Medulla oblongata (tissue), 1 donor: ENCODE measurements at regions not wholly inside any gene's neighbourhood (a gene's known extent, or its start where the extent isn't known, plus 50 kb on each side); places are given as distances from the start of the nearest gene placed in this dataset.

Source experiments
- DNase-seq: peaks from one replicate; pipeline ENCODE4 v3.0.0-alpha.2; 2015; ENCODE audit errors: extremely low spot score

DNA sequence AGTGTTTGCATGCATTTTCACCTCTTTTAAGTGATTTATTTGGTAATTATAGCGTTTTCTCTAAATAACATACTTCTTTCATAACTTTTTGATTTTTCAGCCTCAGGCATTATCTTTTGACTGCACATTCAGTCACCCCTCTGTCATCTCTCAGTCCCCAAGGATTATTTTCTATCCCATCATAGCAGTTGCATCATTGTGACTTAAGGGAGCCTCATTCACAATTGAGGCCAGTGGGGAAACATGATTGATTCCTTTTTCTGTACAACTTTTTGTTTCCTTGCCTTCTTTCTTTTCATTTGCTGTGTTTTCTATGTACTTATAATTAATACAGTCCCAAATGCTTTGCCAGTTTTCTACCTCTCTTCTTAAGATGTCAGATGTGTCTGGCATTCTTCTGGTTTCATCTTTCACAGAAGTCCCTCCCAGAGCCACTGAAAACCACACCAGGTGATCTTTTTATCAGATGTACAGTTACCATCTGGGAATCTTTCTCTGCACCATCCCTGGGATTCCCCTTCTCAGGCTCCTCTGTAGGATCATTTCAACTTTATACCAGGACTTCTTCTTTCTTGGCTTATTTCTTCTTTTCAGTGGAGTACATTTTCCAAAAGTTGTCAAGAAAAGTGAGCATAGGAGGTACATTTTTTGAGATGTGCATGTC is 151.4 kb downstream of the RAP2B start:
- DNase-seq: no peak

DNA sequence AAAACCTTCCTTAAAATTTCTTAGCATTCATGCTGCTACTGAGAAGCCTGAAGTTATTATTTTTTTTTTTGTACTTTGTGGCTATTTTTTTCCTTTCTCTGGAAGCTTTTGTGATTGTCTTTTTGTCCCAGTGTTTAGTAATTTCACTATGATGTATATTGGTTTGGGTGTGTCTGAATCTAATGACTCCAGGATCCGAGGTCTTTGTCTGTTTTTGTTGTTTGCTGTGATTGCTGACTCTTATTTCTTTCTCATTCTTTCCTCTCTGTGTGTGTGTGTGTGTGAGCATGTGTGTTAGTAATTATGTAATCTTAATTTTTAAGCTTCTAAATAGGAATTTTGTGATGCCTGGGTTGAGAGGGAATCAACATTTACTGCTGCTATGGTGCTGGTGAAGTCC is 152.0 kb downstream of the RAP2B start:
- DNase-seq: no peak

DNA sequence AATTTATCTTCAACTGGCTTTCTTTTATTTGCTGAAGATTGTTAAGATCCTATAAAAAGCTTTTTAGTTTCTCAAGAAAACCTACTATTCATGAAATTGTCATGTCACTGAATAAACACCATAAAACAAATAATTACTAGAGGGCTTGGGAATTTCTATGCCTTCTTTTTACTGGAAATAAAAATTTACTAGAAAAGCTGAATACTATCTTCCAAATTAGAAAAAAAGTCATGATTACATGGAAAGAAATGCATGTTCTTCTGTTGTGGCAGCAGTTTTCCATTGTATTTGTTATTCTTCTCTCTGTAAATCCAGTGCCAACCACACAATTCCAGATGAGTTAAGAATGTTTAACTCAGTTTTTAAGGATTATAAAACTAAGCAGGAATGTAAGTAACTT is 153.8 kb downstream of the RAP2B start:
- DNase-seq: no peak

DNA sequence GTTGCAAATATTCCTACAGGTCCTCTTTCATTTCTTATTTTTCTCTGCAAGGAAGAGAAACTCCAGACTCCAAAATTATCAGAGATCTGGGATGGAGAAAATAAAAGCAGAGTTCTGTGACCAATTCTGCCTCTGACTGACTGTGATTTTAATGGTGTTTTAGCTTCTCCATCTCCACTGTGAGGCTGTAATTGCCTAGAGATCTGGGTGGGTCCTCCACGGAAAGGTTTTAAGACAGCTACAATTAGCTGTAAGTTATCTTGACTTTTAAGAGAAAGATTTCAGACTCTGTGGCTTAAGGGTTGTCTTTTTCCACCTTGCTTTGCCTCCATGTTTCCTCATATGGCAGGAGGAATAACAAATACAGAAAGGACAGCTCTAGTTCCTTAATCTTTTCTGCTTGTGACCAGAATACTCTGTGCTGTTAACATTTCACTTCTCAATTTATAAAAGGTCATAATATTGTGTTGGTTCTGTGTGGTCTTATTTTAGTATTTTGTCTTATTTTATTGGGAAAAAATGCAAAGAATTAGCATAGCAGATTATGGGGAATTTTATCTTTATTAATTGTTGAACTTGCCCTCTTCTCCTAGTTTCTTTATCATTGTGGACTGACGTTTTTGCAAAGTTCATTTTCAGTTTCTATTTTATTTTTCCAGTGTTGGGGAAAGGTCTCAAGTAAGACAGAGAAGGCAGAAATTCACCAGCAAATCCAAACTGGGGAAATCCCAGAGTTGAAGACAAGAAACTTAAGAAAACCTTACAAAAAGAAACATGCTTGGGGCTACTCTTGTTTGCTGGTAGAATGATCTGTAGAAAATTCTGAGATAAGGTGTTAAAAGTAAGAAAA is 157.9 kb downstream of the RAP2B start:
- peak; percentile 32 for DNase-seq

DNA sequence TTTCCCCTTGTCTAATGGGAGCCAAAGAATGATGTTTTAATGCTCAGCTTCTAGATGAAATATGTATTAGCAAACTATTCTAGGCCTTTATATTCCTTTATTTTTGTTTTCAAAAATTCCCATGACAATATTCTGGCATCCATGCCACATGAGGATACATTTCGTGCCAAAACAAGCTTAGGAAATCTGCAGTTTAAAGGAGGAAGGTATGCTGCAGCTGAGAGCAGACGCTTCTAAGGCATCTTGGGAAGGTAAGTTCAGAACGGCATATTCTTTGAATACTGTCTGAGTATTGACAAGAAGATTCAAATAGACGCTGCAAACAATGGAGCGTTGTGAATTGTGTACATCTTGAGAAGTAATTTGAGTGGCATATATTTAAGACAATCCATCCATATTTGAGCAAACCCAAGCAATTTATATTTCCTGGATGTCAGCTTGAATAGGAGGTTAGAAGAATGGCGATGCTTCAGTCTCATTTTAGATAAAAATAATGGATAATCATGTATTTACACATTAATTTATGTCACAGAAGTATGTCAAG is 158.6 kb downstream of the RAP2B start:
- no peak for DNase-seq

DNA sequence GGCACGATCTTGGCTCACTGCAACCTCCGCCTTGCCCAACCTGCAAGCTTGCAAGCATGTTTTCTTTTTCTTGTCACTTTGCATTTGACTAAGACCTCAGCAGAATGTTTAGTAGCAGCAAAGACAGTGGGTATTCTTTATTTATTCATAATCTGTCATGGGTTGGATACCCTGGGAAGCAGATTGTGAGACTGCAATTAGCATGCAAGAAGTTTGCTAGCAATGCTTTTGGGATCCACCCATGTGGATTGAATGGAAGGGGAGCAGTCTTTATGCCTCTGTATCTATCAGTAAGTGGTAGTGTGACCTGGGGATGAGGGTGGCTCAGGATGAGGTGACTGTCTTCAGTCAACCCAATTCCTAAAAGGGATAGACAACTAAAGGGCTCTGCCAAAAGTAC is 166.7 kb downstream of the RAP2B start:
- DNase-seq: no peak

DNA sequence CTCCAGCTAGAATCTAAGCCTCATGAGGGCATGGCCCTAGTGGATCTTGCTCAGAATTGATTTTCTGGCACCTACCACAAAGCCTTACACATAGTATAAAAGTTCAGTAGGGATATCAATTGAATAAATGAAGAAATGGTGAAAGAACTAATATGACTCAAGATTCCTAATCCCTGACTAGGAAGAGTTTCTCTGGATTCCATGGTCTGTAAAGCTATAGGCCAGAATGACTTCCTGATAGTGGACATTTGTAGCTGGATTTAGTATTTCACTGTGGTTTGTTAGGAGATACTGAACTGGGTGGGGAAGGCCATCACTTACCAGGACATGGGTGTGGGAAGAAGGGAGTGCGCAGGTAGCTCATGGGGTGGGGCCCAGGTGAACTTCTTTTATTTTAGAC is 168.9 kb downstream of the RAP2B start:
- DNase-seq: no peak

DNA sequence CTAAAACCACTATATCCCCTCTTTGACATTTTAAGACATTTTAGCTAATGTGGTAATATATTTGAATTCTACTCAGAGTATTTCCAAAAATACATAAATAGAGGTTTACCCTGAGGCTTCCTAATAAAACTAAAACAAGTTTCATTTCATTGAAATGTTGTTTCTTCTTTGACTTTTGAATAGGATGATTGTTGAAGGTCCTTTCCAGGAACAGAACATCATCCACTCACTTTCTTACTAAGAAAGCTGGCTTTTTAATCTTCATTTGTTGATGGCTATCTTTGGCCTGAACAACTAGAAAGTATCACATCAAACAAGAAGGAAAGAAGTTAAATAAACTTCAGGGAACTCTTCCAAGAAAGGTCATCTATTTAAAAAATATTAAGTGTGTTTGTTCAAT is 169.7 kb downstream of the RAP2B start:
- no peak for DNase-seq

DNA sequence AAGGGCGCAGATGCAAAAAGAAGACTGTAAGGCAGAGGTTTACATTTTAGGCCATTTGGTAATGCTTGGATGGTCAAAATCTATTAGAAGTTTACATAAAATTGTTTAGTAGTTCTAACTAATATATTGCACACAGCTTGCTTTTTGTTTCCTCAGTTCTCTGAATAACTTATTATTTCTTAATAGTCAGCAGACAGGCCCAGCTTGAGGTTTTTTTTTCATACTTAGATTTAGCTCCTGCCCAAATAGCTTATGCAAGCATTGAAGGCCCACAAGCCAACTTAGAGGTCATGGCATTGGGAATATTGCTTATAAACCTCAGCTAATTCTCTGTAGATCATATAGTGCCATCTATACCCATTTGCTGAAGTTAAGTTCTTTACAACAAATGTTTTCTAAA is 172.5 kb downstream of the RAP2B start:
- DNase-seq: no peak

DNA sequence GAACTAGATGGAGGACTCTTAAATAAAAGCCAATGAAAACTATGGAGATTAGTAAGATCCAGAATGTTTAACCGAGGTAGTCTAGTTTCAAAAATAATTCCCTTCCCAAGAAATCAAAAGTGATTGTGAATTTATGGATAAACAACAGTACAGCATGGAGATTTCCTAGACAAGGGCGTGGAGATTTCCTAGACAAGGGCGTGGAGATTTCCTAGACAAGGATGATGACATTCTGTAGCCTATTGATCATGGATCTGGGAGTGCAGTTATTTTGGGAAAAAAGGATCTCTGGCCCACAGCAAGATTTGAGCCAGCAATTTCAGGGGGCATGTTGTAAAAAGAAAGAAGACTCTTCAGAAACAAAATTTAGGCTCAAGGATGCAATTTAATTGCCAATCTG is 175.3 kb downstream of the RAP2B start:
- DNase-seq: no peak

DNA sequence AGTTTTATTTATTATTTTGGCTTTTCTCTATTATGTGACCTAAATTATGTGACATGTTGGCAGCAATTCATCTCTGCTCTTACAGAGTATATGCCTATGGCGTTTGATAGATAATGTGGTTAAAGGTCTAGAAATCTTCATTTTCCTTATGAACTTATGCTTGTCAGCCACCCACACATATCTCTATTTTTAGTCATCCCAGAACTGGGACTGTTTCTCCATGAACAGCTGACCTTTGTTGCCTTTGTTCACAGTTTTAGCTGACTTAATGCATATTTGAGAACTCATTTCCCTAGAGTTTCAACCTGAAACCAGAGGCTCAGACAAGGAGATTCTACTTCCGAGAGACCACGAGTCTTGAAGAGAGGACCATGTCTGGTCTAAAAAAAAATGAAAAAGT is 176.5 kb downstream of the RAP2B start:
- DNase-seq: no peak

DNA sequence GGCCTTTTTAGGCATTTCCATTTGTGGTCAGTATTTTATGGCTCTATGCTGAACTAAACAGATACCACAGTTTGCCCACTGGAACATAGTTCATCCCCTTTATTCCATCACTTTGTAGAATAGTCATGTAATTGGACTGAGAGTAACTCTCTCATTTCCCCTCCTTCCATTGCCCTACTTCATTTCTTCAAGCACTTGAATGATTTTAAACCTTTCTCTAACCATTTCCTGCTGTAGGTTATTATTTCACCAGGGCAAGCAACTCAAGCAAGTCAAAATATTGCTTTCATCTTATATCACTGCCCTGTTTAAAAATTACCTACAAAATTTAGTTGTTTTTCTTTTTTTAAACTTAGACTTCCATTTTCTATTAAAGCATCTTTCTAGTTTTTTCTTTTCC is 177.0 kb downstream of the RAP2B start:
- DNase-seq: no peak

DNA sequence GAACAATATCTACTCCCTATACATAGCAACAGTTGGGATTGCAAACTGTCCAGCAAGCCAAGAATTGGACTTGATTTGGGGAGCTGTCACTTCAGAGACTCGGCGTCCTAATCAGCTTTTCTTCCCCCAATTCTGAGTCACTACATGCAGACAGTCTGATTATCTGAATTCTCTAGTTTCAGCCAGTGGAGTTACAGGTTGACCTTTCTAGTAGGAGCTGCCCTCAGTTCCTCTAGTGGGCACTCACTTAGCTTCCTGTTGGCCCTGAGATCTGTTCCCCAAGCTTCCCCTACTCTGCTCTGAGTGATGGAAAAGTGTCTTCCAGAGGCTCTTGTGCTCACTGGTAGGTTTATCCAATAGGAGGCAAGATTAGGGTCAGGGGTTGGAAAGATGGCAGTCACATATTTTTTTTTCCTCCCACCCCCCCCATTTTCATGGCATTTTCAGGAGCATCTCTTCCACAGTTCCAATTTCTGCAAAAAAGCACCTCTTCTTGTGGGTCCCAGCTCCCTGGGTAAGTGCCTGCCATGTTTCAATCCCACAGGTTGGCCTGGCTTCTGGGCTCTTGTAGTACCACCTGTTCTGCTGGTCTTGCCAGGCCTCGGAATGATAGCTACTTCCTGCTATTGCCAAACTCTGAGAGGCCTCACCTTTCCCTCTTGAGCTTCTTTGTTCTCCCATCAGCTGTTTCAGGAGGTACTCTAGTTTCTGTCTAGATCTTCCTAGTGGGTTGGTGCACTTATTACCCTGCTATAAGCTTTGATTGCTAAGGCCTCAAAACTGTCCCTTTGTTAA is 182.2 kb downstream of the RAP2B start:
- no peak for DNase-seq

DNA sequence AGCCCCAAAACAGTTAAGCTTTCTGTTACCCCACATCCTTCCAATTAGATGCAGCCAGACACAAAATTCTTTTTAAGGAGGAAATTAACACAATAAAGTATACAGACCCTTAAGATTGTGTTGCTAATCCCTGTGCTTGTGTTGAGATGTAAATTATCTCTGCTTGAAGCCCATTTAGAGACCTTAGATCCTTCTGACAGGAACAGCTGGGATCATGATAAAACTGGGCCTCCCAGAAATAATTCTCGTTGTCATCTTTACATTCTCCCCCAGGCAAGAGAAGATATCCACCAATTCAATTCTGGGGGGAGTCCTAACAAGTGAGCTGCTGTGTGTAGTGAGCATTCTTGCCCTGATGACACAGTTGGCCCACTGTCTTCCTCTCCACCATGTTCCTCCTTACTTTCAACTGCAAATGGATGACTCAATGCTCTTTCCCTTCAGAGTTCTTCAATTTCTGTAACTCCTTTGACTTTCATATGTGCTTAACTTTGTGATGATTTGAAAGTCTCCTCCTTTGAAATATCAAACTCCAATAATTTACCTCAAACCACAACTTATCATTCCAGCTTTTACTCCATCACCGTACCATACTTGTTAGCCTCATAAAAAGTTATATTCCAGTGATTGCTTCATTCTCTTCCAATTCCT is 186.6 kb downstream of the RAP2B start:
- no peak for DNase-seq

DNA sequence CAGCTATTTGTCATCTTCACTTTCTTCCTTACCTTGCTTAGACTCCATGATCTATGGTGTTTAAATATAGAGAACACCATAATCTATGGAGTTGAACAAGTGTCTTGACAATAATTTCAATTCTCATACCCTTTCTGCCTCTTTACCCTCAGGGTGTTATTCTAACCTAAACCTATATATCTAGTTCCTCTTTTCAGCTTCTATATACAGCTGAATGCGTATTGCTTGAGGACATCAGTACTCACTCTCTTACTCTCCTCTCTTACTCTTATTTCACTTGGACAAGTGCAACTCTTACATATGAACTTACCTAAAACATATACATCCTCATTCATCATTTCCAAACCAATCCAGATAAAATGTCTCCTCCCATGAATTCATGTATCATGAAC is 187.1 kb downstream of the RAP2B start:
- no peak for DNase-seq

DNA sequence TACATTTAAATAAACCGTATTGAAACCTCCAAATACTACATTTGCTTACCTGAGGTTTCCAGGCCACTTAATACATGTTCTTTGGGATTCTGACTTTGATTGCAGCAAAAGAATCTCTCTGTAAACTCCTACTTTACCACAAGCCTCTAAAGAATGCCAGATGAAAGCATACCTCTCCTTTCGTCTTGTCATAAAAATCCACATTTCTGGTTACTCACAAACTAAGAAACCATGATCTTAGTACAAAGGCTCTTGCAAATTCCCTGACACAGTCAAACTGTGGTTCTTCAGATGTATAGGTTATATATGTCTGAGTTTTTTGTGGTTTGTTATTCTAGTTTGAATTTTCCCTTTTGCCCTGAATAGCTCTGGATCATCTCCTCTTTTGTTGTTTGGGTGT is 188.4 kb downstream of the RAP2B start:
- no peak for DNase-seq

DNA sequence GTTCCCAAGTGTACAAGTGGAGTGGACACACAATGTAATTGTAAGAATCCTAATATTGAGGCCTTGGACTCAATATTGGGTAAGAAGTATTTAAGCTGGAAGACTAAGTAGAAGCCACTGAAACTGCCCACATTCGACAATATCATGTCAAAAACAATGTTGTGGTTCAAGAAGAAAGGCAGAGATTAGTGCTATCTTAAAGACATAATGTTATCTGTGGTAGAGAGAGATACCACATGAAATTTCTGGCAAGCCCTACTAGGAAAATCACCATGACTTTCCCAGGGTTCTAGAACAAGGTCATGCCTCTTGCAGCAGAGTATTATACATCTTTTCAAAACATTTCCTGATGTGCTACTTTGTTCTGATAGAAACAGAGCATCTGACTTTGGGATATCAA is 192.6 kb downstream of the RAP2B start:
- no peak for DNase-seq

DNA sequence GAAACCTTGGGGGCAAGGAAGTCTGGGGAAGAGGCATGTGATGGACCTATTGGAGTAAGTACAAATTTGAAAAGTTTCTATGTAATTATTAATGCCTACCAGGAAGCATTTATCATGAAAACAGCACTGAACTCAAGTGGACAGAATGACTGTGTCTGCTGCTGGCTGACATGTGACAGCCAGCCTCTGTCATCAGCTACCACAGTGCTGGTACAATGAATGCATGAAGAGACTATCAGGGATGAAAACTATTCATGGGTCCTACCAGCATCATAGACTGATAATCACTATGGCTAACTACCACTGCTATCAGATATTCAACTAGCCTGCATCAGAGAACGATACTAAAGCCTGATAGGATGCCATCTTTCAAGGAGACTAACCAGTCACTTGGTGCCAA is 193.5 kb downstream of the RAP2B start:
- no peak for DNase-seq

DNA sequence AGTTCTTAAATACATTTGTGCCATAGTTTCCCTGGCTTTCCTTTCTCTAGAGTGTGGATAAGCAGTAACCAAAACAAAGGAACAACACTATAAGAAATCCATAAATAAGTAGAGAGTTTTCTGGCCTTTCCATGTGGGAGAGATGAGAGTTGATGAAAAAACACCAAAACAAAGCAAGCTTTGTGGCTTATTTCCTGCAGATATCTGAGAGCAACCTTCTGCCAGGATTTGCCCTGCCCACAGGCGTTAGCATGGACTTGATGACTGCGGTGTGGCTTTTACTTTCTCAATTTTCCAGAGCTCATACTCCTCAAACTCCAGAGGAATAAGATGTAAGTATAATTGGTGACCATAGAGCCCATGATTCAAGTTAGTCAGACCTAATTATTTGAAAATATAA is 194.9 kb downstream of the RAP2B start:
- DNase-seq: no peak

DNA sequence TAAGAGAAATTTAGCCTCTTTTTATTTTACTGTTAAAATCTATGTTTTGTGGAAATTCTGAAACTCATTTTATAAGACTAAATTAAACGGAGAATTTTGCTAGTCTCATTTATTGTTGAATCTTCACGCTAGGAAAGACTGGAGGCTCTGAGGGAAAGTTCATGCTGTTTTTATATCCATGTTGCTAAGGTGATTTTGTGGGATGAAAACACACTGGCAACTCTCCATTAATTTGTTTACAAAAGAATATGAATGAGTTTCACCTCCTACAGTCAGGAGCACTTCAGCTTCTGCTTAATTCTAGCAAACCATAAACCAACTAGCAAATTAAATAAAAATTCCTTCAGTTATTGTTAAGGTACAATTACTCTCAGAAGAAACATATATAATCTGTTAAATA is 195.4 kb downstream of the RAP2B start:
- DNase-seq: peak; percentile 15

DNA sequence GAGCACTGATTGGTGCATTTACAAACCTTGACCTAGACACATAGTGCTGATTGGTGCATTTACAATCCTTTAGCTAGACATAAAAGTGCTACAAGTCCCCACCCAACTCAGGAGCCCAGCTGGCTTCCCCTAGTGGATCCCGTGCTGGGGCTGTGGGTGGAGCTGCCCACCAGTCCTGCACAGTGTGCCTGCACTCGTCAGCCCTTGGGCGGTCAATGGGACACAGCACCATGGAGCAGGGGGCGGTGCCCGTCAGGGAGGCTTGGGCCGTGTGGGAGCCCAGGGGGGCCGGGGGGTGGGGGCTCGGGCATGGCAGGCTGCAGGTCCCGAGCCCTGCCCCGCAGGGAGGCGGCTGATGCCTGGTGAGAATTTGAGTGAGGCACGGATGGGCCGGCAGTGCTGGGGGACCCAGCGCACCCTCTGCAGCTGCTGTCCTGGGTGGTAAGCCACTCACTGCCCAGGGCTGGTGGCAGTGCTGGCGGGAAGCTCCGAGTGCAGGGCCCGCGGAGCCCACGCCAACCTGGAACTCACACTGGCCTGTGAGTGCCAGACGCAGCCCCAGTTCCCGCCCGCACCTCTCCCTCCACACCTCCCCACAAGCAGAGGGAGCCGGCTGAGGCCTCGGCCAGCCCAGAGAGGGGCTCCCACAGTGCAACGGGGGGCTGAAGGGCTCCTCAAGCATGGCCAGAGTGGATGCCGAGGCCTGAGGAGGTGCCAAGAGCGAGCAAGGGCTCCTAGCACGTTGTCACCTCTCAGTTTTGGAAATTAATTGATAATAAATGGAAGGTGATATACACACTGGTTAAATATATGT is 207.7 kb downstream of the RAP2B start:
- no peak for DNase-seq
